ENCODE measurements at regions not wholly inside any gene's neighbourhood (a gene's known extent, or its start where the extent isn't known, plus 50 kb on each side); places are given as distances from the start of the nearest gene placed in this dataset.
"Not testable (repeated sequence)": the region's sequence is repeated elsewhere in the genome, so short reads cannot be mapped to it uniquely, and the experiment has no call there.

GRCh38 chr1:194860248-194861201 lies 1674.1 kb upstream of the B3GALT2 start:
- DNase-seq (ENCODE audit: low read depth in 3 of 3, low spot score in 2 of 3): no peak

- DNase-seq (ENCODE audit: low read depth in 3 of 3, low spot score in 2 of 3): not testable (repeated sequence)
Observed at GRCh38 chr1:194859481-194860154, 1673.2 kb upstream of the B3GALT2 start.

GRCh38 chr1:194858811-194859480 lies 1672.5 kb upstream of the B3GALT2 start:
- not testable (repeated sequence) for DNase-seq (ENCODE audit: low read depth in 3 of 3, low spot score in 2 of 3)

- DNase-seq (ENCODE audit: low read depth in 3 of 3, low spot score in 2 of 3): no peak
Observed at GRCh38 chr1:194857413-194857812, 1671.0 kb upstream of the B3GALT2 start.

- no peak for DNase-seq (ENCODE audit: low read depth in 3 of 3, low spot score in 2 of 3)
Observed at GRCh38 chr1:194848846-194849245, 1662.4 kb upstream of the B3GALT2 start.

GRCh38 chr1:194846488-194846887 lies 1660.1 kb upstream of the B3GALT2 start:
- no peak for DNase-seq (ENCODE audit: low read depth in 3 of 3, low spot score in 2 of 3)

- DNase-seq (ENCODE audit: low read depth in 3 of 3, low spot score in 2 of 3): no peak
Observed at GRCh38 chr1:194843077-194843476, 1656.7 kb upstream of the B3GALT2 start.

- no peak for DNase-seq (ENCODE audit: low read depth in 3 of 3, low spot score in 2 of 3)
Observed at GRCh38 chr1:194833111-194833510, 1646.7 kb upstream of the B3GALT2 start.

- not testable (repeated sequence) for DNase-seq (ENCODE audit: low read depth in 3 of 3, low spot score in 2 of 3)
Observed at GRCh38 chr1:194831595-194831994, 1645.2 kb upstream of the B3GALT2 start.

- no peak for DNase-seq (ENCODE audit: low read depth in 3 of 3, low spot score in 2 of 3)
Observed at GRCh38 chr1:194830387-194830786, 1644.0 kb upstream of the B3GALT2 start.

GRCh38 chr1:194829492-194829891 lies 1643.1 kb upstream of the B3GALT2 start:
- DNase-seq (ENCODE audit: low read depth in 3 of 3, low spot score in 2 of 3): no peak

GRCh38 chr1:194825382-194825781 lies 1639.0 kb upstream of the B3GALT2 start:
- DNase-seq (ENCODE audit: low read depth in 3 of 3, low spot score in 2 of 3): no peak

- no peak for DNase-seq (ENCODE audit: low read depth in 3 of 3, low spot score in 2 of 3)
Observed at GRCh38 chr1:194821091-194821490, 1634.7 kb upstream of the B3GALT2 start.

GRCh38 chr1:194818674-194819073 lies 1632.3 kb upstream of the B3GALT2 start:
- DNase-seq (ENCODE audit: low read depth in 3 of 3, low spot score in 2 of 3): no peak

- no peak for DNase-seq (ENCODE audit: low read depth in 3 of 3, low spot score in 2 of 3)
Observed at GRCh38 chr1:194816859-194817258, 1630.4 kb upstream of the B3GALT2 start.

- no peak for DNase-seq (ENCODE audit: low read depth in 3 of 3, low spot score in 2 of 3)
Observed at GRCh38 chr1:194813096-194813495, 1626.7 kb upstream of the B3GALT2 start.

GRCh38 chr1:194809665-194810064 lies 1623.3 kb upstream of the B3GALT2 start:
- no peak for DNase-seq (ENCODE audit: low read depth in 3 of 3, low spot score in 2 of 3)

GRCh38 chr1:194809215-194809614 lies 1622.8 kb upstream of the B3GALT2 start:
- DNase-seq (ENCODE audit: low read depth in 3 of 3, low spot score in 2 of 3): no peak

GRCh38 chr1:194807530-194808220 lies 1621.3 kb upstream of the B3GALT2 start:
- DNase-seq (ENCODE audit: low read depth in 3 of 3, low spot score in 2 of 3): no peak

GRCh38 chr1:194802572-194802971 lies 1616.2 kb upstream of the B3GALT2 start:
- DNase-seq (ENCODE audit: low read depth in 3 of 3, low spot score in 2 of 3): no peak

Data from right renal cortex interstitium (tissue), 3 donors.